Fibroblast of the aortic adventitia (primary cell): ENCODE measurements at regions not wholly inside any gene's neighbourhood (a gene's known extent, or its start where the extent isn't known, plus 50 kb on each side); places are given as distances from the start of the nearest gene placed in this dataset.

ENCODE experiments used
- DNase-seq: peaks from one replicate; pipeline ENCODE4 v3.0.0-alpha.2; 2010; ENCODE audit warnings: low read depth
- H3K4me3 ChIP-seq: 2 replicates; pipeline ENCODE4 v1.5.1; 2011; ENCODE audit warnings: low read depth, mild to moderate bottlenecking, control low read depth, low read length, moderate library complexity
- CTCF ChIP-seq: IDR thresholded peaks from 2 replicates; pipeline ENCODE4 v1.5.1; 2011; ENCODE audit warnings: mild to moderate bottlenecking, low read length, control low read depth, inconsistent platforms; ENCODE audit not compliant: insufficient read depth

- no peak for DNase-seq
These were observed 520.3 kb downstream of the SOX11 start for GRCh38 chr2:6212491-6212890.

DNA sequence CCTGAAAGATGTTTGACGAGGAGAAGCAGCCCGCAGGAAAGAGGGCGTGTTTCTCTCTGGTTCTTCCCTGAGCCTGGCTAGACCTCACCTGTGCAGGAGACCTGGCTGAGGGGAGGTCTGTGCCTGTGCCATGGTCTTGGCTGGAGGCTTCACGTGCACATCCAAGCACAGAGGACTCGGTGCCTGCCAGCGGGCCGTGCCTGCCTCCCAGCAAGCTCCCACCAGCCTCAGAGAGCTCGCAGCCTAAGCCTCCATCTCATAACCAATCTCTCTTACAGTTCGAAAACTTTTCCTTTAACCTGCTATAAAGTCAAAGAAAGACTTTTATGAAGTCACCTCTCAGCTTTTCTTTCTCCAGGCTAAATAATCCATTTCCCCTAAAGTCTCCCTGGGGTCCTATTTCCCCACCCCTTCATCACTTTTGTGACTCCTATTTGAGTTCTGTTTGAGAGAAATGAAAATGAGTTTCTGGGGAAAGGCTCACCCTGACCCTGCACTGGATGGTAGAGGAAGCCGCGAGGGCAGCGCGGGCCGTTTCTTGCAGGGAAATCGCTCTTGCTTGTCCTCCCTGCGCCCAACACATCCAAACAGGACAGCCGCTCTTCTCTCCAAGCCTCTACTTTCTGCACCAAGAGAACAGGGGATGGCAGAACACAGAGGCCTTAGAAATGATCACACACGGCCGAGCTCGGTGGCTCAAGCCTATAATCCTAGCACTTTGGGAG is 521.0 kb downstream of the SOX11 start:
- H3K4me3 ChIP-seq = no peak overlapping the region
- no peak for TF ChIP-seq CTCF
- no peak for DNase-seq

More at GRCh38 chr2:6212491-6212890, 520.3 kb downstream of the SOX11 start:
- no peak overlapping the region for H3K4me3 ChIP-seq
- no peak for TF ChIP-seq CTCF

- DNase-seq = no peak
- no peak for TF ChIP-seq CTCF
- H3K4me3 ChIP-seq = no peak overlapping the region
These were observed 522.3 kb downstream of the SOX11 start for GRCh38 chr2:6214471-6214870.

DNA sequence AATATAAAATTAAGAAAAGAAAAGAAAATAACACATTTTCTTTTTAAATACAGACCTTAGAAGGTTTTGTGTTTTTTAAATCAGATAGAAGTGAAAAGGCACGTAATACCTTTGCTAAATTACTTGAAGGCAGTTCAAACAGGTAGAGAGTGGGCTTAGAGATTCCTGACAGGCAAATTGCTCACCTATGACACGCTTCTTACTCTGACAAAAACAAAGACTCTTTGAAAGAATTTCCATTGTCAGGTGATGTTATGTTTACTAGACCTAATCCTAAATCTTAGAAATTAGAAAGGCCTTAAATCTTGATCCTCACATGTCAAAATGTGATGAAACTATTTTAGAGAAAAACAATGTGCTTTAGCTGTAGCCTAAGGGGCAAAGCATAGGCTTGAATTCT is 522.9 kb downstream of the SOX11 start:
- DNase-seq = no peak
- TF ChIP-seq CTCF = no peak
- no peak overlapping the region for H3K4me3 ChIP-seq

- no peak for TF ChIP-seq CTCF
- H3K4me3 ChIP-seq = no peak overlapping the region
- no peak for DNase-seq
These were observed 524.0 kb downstream of the SOX11 start for GRCh38 chr2:6216234-6216633.

- no peak overlapping the region for H3K4me3 ChIP-seq
- TF ChIP-seq CTCF = no peak
- no peak for DNase-seq
These were observed 526.7 kb downstream of the SOX11 start for GRCh38 chr2:6218926-6219325.

DNA sequence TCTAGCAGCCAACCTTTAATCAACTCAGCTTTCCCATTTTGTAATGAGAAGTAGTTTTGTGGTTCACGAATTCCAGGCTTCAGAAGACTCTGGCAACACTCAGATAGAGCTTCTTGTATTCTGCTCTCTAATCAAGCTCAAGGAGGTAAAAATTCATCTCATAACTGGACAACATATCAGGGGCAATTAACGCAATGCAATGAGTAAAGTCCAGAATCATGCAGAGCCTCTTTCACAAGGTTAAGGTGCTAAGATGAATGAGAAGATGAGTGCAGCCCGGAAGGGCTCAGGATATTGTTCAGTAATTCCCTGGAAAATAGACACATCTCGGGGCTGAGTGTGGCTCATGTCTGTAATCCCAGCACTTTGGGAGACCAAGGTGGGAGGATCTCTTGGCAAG is 527.7 kb downstream of the SOX11 start:
- no peak for TF ChIP-seq CTCF
- no peak overlapping the region for H3K4me3 ChIP-seq
- DNase-seq = no peak
